ENCODE measurements at regions not wholly inside any gene's neighbourhood (a gene's known extent, or its start where the extent isn't known, plus 50 kb on each side); places are given as distances from the start of the nearest gene placed in this dataset.

GRCh38 chr2:220445429-220446105 is 818.1 kb downstream of the SLC4A3 start:
- Histone ChIP-seq H3K4me3 (ENCODE audit: low read length) (no peak overlapping the region), H3K9me3 (ENCODE audit: control insufficient read depth in 1 of 2, insufficient read depth in 1 of 2, low read length in 2 of 2) (no peaks in the 10 kb centered on the region), H3K27ac (ENCODE audit: low read depth in 1 of 2, low read length in 2 of 2) (no peak overlapping the region), H3K36me3 (ENCODE audit: insufficient read depth, low read length) (no peaks in the 10 kb centered on the region), H3K27me3 (ENCODE audit: control insufficient read depth in 1 of 2, insufficient read depth in 2 of 2, low read length in 2 of 2) (no peaks in the 10 kb centered on the region), H3K4me1 (ENCODE audit: insufficient read depth, low read length) (no peaks in the 10 kb centered on the region)
- no peak for DNase-seq
- H3K27ac Mint-ChIP-seq, result no peak overlapping the region
- H3K4me3 Mint-ChIP-seq, result no peak overlapping the region
- H3K27me3 Mint-ChIP-seq, result no peaks in the 10 kb centered on the region
- intact Hi-C loops (cut with DNase I, micrococcal nuclease), result no loop called here
- ChIA-PET CTCF (interaction anchor here (1.0 kb wide), 1 partner anchor 11 kb away, joined by 3 read pairs; no protein-coding TSS in a partner anchor), POLR2A (no interaction called here)
- ATAC-seq (ENCODE audit: poor library complexity), result no peak
- TF ChIP-seq CTCF (IDR thresholded peaks at IDR 0.05), result no peak
- H3K4me1 Mint-ChIP-seq (ENCODE audit: low read depth), result no peaks in the 10 kb centered on the region
- H3K9me3 Mint-ChIP-seq, result peaks cover 2% of the 10 kb centered on the region
- H3K36me3 Mint-ChIP-seq (ENCODE audit: low read depth), result no peaks in the 10 kb centered on the region

- Mint-ChIP-seq H3K4me1 (ENCODE audit: low read depth) (no peaks in the 10 kb centered on the region), H3K4me3 (no peak overlapping the region), H3K36me3 (ENCODE audit: low read depth) (no peaks in the 10 kb centered on the region), H3K27ac (no peak overlapping the region), H3K27me3 (no peaks in the 10 kb centered on the region), H3K9me3 (peaks cover 2% of the 10 kb centered on the region)
- Histone ChIP-seq H3K27ac (ENCODE audit: low read depth in 1 of 2, low read length in 2 of 2) (no peak overlapping the region), H3K4me3 (ENCODE audit: low read length) (no peak overlapping the region), H3K4me1 (ENCODE audit: insufficient read depth, low read length) (no peaks in the 10 kb centered on the region), H3K36me3 (ENCODE audit: insufficient read depth, low read length) (no peaks in the 10 kb centered on the region), H3K27me3 (ENCODE audit: control insufficient read depth in 1 of 2, insufficient read depth in 2 of 2, low read length in 2 of 2) (no peaks in the 10 kb centered on the region), H3K9me3 (ENCODE audit: control insufficient read depth in 1 of 2, insufficient read depth in 1 of 2, low read length in 2 of 2) (no peaks in the 10 kb centered on the region)
- ChIA-PET CTCF (interaction anchor here (1.0 kb wide), 1 partner anchor 11 kb away, joined by 3 read pairs; no protein-coding TSS in a partner anchor), POLR2A (no interaction called here)
- DNase-seq, result no peak
- intact Hi-C loops (cut with DNase I, micrococcal nuclease), result no loop called here
- no peak for ATAC-seq (ENCODE audit: poor library complexity)
- TF ChIP-seq CTCF (IDR thresholded peaks at IDR 0.05), result no peak
Observed at GRCh38 chr2:220446106-220446712, 818.8 kb downstream of the SLC4A3 start.

GRCh38 chr2:220450846-220451245 is 823.4 kb downstream of the SLC4A3 start:
- intact Hi-C loops (cut with DNase I, micrococcal nuclease), result no loop called here
- Mint-ChIP-seq H3K27ac (no peak overlapping the region), H3K27me3 (no peaks in the 10 kb centered on the region), H3K9me3 (peaks cover 2% of the 10 kb centered on the region), H3K36me3 (ENCODE audit: low read depth) (no peaks in the 10 kb centered on the region), H3K4me1 (ENCODE audit: low read depth) (no peaks in the 10 kb centered on the region), H3K4me3 (no peak overlapping the region)
- H3K36me3 ChIP-seq (ENCODE audit: insufficient read depth, low read length), result no peaks in the 10 kb centered on the region
- no peaks in the 10 kb centered on the region for H3K27me3 ChIP-seq (ENCODE audit: control insufficient read depth in 1 of 2, insufficient read depth in 2 of 2, low read length in 2 of 2)
- ChIA-PET CTCF (no interaction called here), POLR2A (no interaction called here)
- H3K9me3 ChIP-seq (ENCODE audit: control insufficient read depth in 1 of 2, insufficient read depth in 1 of 2, low read length in 2 of 2), result no peaks in the 10 kb centered on the region
- no peak for ATAC-seq (ENCODE audit: poor library complexity)
- H3K27ac ChIP-seq (ENCODE audit: low read depth in 1 of 2, low read length in 2 of 2), result no peak overlapping the region
- no peaks in the 10 kb centered on the region for H3K4me1 ChIP-seq (ENCODE audit: insufficient read depth, low read length)
- TF ChIP-seq CTCF (IDR thresholded peaks at IDR 0.05), result no peak
- no peak for DNase-seq
- no peak overlapping the region for H3K4me3 ChIP-seq (ENCODE audit: low read length)
